ENCODE measurements at regions not wholly inside any gene's neighbourhood (a gene's known extent, or its start where the extent isn't known, plus 50 kb on each side); places are given as distances from the start of the nearest gene placed in this dataset.

GRCh38 chr6:147742440-147742839 lies 233.9 kb downstream of the SAMD5 start:
- H3K4me3 ChIP-seq (ENCODE audit: low read depth, low read length) = no peak overlapping the region
- TF ChIP-seq CTCF (IDR thresholded peaks at IDR 0.05; ENCODE audit: insufficient read depth, low read depth, low read length) = no peak

GRCh38 chr6:147744012-147744411 lies 235.5 kb downstream of the SAMD5 start:
- no peak for TF ChIP-seq CTCF (IDR thresholded peaks at IDR 0.05; ENCODE audit: insufficient read depth, low read depth, low read length)
- no peak overlapping the region for H3K4me3 ChIP-seq (ENCODE audit: low read depth, low read length)
- no peak for DNase-seq (ENCODE audit: low read depth)

More at GRCh38 chr6:147742440-147742839, 233.9 kb downstream of the SAMD5 start:
- no peak for DNase-seq (ENCODE audit: low read depth)

GRCh38 chr6:147749331-147749730 lies 240.8 kb downstream of the SAMD5 start:
- no peak overlapping the region for H3K4me3 ChIP-seq (ENCODE audit: low read depth, low read length)
- TF ChIP-seq CTCF (IDR thresholded peaks at IDR 0.05; ENCODE audit: insufficient read depth, low read depth, low read length) = no peak
- no peak for DNase-seq (ENCODE audit: low read depth)

GRCh38 chr6:147750413-147750812 lies 241.9 kb downstream of the SAMD5 start:
- no peak overlapping the region for H3K4me3 ChIP-seq (ENCODE audit: low read depth, low read length)
- no peak for TF ChIP-seq CTCF (IDR thresholded peaks at IDR 0.05; ENCODE audit: insufficient read depth, low read depth, low read length)
- no peak for DNase-seq (ENCODE audit: low read depth)

- no peak overlapping the region for H3K4me3 ChIP-seq (ENCODE audit: low read depth, low read length)
- DNase-seq (ENCODE audit: low read depth) = no peak
- TF ChIP-seq CTCF (IDR thresholded peaks at IDR 0.05; ENCODE audit: insufficient read depth, low read depth, low read length) = no peak
Measured at GRCh38 chr6:147751232-147751631, 242.7 kb downstream of the SAMD5 start.

GRCh38 chr6:147752689-147753403 lies 244.4 kb downstream of the SAMD5 start:
- DNase-seq (ENCODE audit: low read depth) = no peak
- TF ChIP-seq CTCF (IDR thresholded peaks at IDR 0.05; ENCODE audit: insufficient read depth, low read depth, low read length) = no peak
- H3K4me3 ChIP-seq (ENCODE audit: low read depth, low read length) = no peak overlapping the region

- TF ChIP-seq CTCF (IDR thresholded peaks at IDR 0.05; ENCODE audit: insufficient read depth, low read depth, low read length) = no peak
- DNase-seq (ENCODE audit: low read depth) = no peak
- no peak overlapping the region for H3K4me3 ChIP-seq (ENCODE audit: low read depth, low read length)
Measured at GRCh38 chr6:147755999-147756398, 247.5 kb downstream of the SAMD5 start.
